Astrocyte of the spinal cord (primary cell): ENCODE measurements at regions not wholly inside any gene's neighbourhood (a gene's known extent, or its start where the extent isn't known, plus 50 kb on each side); places are given as distances from the start of the nearest gene placed in this dataset.
"Not testable (repeated sequence)": the region's sequence is repeated elsewhere in the genome, so short reads cannot be mapped to it uniquely, and the experiment has no call there.

ENCODE experiments used
- DNase-seq: peaks from one replicate; pipeline ENCODE4 v3.0.0; 2011; ENCODE audit warnings: low read depth, low spot score
- H3K4me3 ChIP-seq: 2 replicates; pipeline ENCODE4 v1.5.1; 2011; ENCODE audit warnings: low read depth, mild to moderate bottlenecking, low read length, moderate library complexity
- in situ Hi-C: cut with HindIII; loops from 2 replicates; pipeline ENCODE4 v1.10.0; 2017; ENCODE audit warnings: low sequenced_read_pairs
- TF ChIP-seq, protein P1 (sequence below): IDR thresholded peaks from 2 replicates; pipeline ENCODE4 v1.5.1; 2012; ENCODE audit warnings: low read depth, mild to moderate bottlenecking, low read length, inconsistent platforms

DNA sequence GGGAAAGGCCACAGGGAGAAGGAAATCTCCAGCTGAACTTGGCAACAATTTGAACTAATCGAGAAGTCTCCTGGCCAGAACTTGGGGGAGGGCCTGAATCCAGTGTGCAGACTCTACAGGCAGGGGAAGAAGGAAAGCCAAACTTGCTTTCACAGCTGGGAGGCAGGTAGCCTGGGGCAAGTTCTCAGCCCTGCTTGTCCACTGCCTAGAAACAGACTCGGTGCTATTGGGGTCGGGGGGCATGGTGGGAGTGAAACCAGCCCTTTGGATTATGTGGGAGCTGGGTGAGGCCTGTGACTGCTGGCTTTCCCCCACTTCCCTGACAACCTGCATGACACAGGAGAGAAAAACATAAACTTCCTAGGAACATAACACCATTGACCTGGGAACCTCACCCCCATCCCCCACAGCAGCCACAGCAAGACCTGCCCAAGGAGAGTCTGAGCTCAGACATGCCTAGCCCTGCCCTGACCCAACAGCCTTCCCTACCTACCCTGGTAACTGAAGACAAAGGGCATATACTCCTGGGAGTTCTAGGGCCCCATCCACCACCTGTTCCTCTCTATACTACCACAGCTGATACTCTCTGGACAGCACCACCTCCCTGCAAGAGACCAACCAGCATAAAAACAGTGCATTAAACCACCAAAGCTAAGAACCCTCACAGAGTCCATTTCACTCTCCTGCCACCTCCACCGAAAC, 103.7 kb upstream of the MNS1 start:
- no peak for DNase-seq
- TF ChIP-seq, protein P1, sequence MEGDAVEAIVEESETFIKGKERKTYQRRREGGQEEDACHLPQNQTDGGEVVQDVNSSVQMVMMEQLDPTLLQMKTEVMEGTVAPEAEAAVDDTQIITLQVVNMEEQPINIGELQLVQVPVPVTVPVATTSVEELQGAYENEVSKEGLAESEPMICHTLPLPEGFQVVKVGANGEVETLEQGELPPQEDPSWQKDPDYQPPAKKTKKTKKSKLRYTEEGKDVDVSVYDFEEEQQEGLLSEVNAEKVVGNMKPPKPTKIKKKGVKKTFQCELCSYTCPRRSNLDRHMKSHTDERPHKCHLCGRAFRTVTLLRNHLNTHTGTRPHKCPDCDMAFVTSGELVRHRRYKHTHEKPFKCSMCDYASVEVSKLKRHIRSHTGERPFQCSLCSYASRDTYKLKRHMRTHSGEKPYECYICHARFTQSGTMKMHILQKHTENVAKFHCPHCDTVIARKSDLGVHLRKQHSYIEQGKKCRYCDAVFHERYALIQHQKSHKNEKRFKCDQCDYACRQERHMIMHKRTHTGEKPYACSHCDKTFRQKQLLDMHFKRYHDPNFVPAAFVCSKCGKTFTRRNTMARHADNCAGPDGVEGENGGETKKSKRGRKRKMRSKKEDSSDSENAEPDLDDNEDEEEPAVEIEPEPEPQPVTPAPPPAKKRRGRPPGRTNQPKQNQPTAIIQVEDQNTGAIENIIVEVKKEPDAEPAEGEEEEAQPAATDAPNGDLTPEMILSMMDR, result no peak
- in situ Hi-C loops, result no loop called here
- H3K4me3 ChIP-seq, result no peak overlapping the region

- no peak for DNase-seq
- in situ Hi-C loops, result no loop called here
- TF ChIP-seq, protein P1, result no peak
- H3K4me3 ChIP-seq, result no peak overlapping the region
Observed at GRCh38 chr15:56557415-56557814, 92.5 kb upstream of the MNS1 start.

GRCh38 chr15:56553486-56553885, 88.5 kb upstream of the MNS1 start:
- H3K4me3 ChIP-seq, result no peak overlapping the region
- DNase-seq, result no peak
- in situ Hi-C loops, result no loop called here
- TF ChIP-seq, protein P1, result no peak

DNA sequence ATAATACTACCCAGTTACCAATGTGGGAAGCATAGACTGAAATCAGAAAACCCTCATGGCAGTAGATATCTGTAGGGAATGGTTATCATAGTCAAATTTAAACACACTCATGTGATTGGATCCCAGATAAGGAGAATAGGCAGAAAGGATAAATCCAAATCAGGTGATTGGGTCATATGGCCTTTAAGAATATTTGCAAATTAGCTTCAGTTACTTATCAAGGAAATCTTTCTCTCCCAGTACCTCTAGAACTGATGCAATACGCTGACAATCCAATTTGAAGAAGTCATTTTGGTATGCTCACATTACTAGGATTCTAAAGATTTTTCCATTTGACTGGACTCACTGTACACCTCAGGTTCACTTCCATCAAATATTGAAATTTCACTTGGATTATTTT, 87.7 kb upstream of the MNS1 start:
- DNase-seq, result no peak
- H3K4me3 ChIP-seq, result no peak overlapping the region
- TF ChIP-seq, protein P1, result no peak
- in situ Hi-C loops, result no loop called here

DNA sequence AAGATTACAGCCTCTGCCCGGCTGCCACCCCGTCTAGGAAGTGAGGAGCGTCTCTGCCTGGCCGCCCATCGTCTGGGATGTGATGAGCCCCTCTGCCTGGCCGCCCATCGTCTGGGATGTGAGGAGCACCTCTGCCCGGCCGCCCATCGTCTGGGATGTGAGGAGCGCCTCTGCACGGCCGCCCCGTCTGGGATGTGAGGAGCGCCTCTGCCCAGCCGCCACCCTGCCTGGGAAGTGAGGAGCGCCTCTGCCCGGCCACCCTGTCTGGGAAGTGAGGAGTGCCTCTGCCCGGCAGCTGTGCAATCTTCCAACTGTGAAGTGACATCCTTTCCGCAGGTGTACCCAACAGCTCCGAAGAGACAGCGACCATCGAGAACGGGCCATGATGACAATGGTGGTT, 75.6 kb upstream of the MNS1 start:
- DNase-seq, in situ Hi-C loops, H3K4me3 ChIP-seq: not testable (repeated sequence)

DNA sequence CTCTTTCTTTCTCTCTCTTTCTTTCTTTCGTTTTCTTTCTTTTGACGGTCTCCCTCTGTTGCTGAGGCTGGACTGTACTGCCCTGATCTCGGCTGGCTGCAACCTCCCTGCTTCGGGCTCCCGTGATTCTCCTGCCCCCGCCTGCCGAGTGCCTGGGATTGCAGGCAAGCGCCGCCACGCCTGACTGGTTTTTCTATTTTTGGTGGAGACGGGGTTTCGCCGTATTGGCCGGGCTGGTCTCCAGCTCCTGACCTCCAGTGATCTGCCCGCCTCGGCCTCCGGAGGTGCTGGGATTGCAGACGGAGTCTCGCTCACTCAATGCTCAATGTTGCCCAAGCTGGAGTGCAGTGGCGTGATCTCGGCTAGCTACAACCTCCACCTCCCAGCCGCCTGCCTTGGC, 75.2 kb upstream of the MNS1 start:
- in situ Hi-C loops, H3K4me3 ChIP-seq, DNase-seq: not testable (repeated sequence)

DNA sequence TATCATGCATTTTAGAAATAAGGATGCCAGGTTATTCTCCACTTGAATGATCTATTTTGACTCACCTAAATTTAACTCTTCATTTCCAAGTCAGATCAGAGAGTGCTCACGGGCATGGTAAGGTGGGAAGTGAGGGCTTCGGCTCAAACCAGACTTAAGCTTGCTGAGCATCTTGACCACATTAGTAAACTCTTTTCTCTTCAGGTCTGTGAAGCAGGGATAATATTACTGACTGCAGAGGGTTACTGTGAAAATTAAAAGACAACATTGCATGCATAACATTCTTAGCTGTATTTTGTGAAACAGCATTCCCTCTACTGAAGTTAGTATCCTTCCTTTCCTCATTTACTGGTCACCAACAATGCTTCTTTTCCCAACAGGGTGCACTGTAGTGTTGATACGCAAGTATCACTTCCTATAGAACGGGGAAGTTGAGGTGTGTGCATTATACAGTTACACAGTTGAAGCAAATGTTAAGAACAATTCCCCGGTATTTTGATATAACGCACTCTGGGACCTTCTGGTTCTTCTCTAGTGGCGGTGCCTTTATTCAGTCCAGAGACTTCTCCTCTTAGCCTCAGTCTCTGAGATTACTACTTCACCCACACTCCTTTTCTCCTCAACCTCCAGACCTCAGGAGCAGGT, 74.1 kb upstream of the MNS1 start:
- H3K4me3 ChIP-seq, result no peak overlapping the region
- no peak for DNase-seq
- in situ Hi-C loops, result no loop called here
- TF ChIP-seq, protein P1, result no peak
